NCI-H1417 (cell line): ENCODE measurements at regions not wholly inside any gene's neighbourhood (a gene's known extent, or its start where the extent isn't known, plus 50 kb on each side); places are given as distances from the start of the nearest gene placed in this dataset.

ENCODE experiments used
- DNase-seq, 3 experiments: peaks; one replicate each; lab custom pipeline; 2025; lab: John Stamatoyannopoulos, UW

- no peak for DNase-seq
Measured at GRCh38 chr16:52052818-52053217, 494.1 kb downstream of the TOX3 start.

GRCh38 chr16:52051414-52052172 is 495.4 kb downstream of the TOX3 start:
- DNase-seq, result no peak

GRCh38 chr16:52050418-52050817 is 496.5 kb downstream of the TOX3 start:
- no peak for DNase-seq

- DNase-seq, result no peak
Measured at GRCh38 chr16:52035436-52035835, 511.5 kb downstream of the TOX3 start.

- DNase-seq, result no peak
Measured at GRCh38 chr16:52034830-52035229, 512.1 kb downstream of the TOX3 start.

- no peak for DNase-seq
Measured at GRCh38 chr16:52033992-52034391, 513.0 kb downstream of the TOX3 start.

GRCh38 chr16:52022980-52023379 is 524.0 kb downstream of the TOX3 start:
- DNase-seq, result no peak

- peak in 1 of 3 experiments; percentile 57 for DNase-seq
Measured at GRCh38 chr16:52022177-52022576, 524.8 kb downstream of the TOX3 start.

- DNase-seq, result no peak
Measured at GRCh38 chr16:52016387-52016786, 530.6 kb downstream of the TOX3 start.

- no peak for DNase-seq
Measured at GRCh38 chr16:52005551-52005950, 541.4 kb downstream of the TOX3 start.

GRCh38 chr16:52004343-52004742 is 542.6 kb downstream of the TOX3 start:
- DNase-seq, result no peak

GRCh38 chr16:52002026-52002425 is 544.9 kb downstream of the TOX3 start:
- DNase-seq, result no peak

- peak in 2 of 3 experiments; percentile 15 to 78 for DNase-seq
Measured at GRCh38 chr16:51996516-51996915, 550.4 kb downstream of the TOX3 start.

GRCh38 chr16:51994597-51994996 is 552.3 kb downstream of the TOX3 start:
- DNase-seq, result peak; percentile 76 to 95 (median 94)

GRCh38 chr16:51989637-51990230 is 557.2 kb downstream of the TOX3 start:
- no peak for DNase-seq

GRCh38 chr16:51988977-51989376 is 558.0 kb downstream of the TOX3 start:
- DNase-seq, result no peak

GRCh38 chr16:51987519-51987918 is 559.4 kb downstream of the TOX3 start:
- DNase-seq, result no peak

- DNase-seq, result no peak
Measured at GRCh38 chr16:51986717-51987116, 560.2 kb downstream of the TOX3 start.

- no peak for DNase-seq
Measured at GRCh38 chr16:51986301-51986700, 560.6 kb downstream of the TOX3 start.

- DNase-seq, result no peak
Measured at GRCh38 chr16:51985126-51985525, 561.8 kb downstream of the TOX3 start.

GRCh38 chr16:51984395-51984794 is 562.5 kb downstream of the TOX3 start:
- DNase-seq, result no peak

GRCh38 chr16:51982715-51983680 is 563.9 kb downstream of the TOX3 start:
- peak; percentile 32 to 82 (median 76) for DNase-seq

- no peak for DNase-seq
Measured at GRCh38 chr16:51981725-51982124, 565.2 kb downstream of the TOX3 start.
